8988T (cell line): ENCODE measurements at regions not wholly inside any gene's neighbourhood (a gene's known extent, or its start where the extent isn't known, plus 50 kb on each side); places are given as distances from the start of the nearest gene placed in this dataset.

ENCODE experiments used
- DNase-seq: peaks from one replicate; pipeline ENCODE4 v3.0.0; 2011

GRCh38 chr2:217570394-217570793 is 432.4 kb downstream of the TNS1 start:
- DNase-seq = no peak

- no peak for DNase-seq
Measured at GRCh38 chr2:217568289-217568971, 434.4 kb downstream of the TNS1 start.

- DNase-seq = no peak
Measured at GRCh38 chr2:217563565-217563964, 439.2 kb downstream of the TNS1 start.

- DNase-seq = no peak
Measured at GRCh38 chr2:217562871-217563480, 439.8 kb downstream of the TNS1 start.

GRCh38 chr2:217559084-217559483 is 443.7 kb downstream of the TNS1 start:
- DNase-seq = no peak

GRCh38 chr2:217555081-217555876 is 447.5 kb downstream of the TNS1 start:
- no peak for DNase-seq

GRCh38 chr2:217553679-217554078 is 449.1 kb downstream of the TNS1 start:
- DNase-seq = no peak

GRCh38 chr2:217553202-217553601 is 449.6 kb downstream of the TNS1 start:
- no peak for DNase-seq

GRCh38 chr2:217552081-217552480 is 450.7 kb downstream of the TNS1 start:
- no peak for DNase-seq

- no peak for DNase-seq
Measured at GRCh38 chr2:217551252-217551899, 451.4 kb downstream of the TNS1 start.

- DNase-seq = no peak
Measured at GRCh38 chr2:217539126-217539525, 463.7 kb downstream of the TNS1 start.

GRCh38 chr2:217538719-217539118 is 464.1 kb downstream of the TNS1 start:
- DNase-seq = no peak

- no peak for DNase-seq
Measured at GRCh38 chr2:217535957-217536708, 466.7 kb downstream of the TNS1 start.

- no peak for DNase-seq
Measured at GRCh38 chr2:217530392-217531090, 472.3 kb downstream of the TNS1 start.

GRCh38 chr2:217529271-217529670 is 473.5 kb downstream of the TNS1 start:
- no peak for DNase-seq

- no peak for DNase-seq
Measured at GRCh38 chr2:217527590-217528202, 475.1 kb downstream of the TNS1 start.

- DNase-seq = no peak
Measured at GRCh38 chr2:217525076-217525475, 477.7 kb downstream of the TNS1 start.

GRCh38 chr2:217523286-217523685 is 479.5 kb downstream of the TNS1 start:
- no peak for DNase-seq

- no peak for DNase-seq
Measured at GRCh38 chr2:217521820-217522219, 481.0 kb downstream of the TNS1 start.

GRCh38 chr2:217520356-217521010 is 482.3 kb downstream of the TNS1 start:
- no peak for DNase-seq

- DNase-seq = no peak
Measured at GRCh38 chr2:217517402-217517801, 485.4 kb downstream of the TNS1 start.
